Astrocyte (in vitro differentiated cells and primary cell): ENCODE measurements at regions not wholly inside any gene's neighbourhood (a gene's known extent, or its start where the extent isn't known, plus 50 kb on each side); places are given as distances from the start of the nearest gene placed in this dataset.

Source experiments
- DNase-seq: peaks from one replicate; pipeline ENCODE4 v3.0.0-alpha.2; 2010; ENCODE audit warnings: low read depth
- FAIRE-seq: peaks from 2 replicates; lab custom pipeline; 2011; peaks lifted over from hg19 to GRCh38; lab: Jason Lieb, UNC
- H2AFZ ChIP-seq: 2 replicates; pipeline ENCODE4 v1.6.0; 2012; ENCODE audit warnings: low read depth, low read length, inconsistent platforms
- H3K27ac ChIP-seq: 2 replicates; pipeline ENCODE4 v1.5.1; 2011; ENCODE audit warnings: low read depth, low read length, inconsistent platforms
- H3K27me3 ChIP-seq: 2 replicates; pipeline ENCODE4 v1.6.0; 2011; ENCODE audit warnings: low read length, inconsistent platforms; ENCODE audit not compliant: insufficient read depth
- H3K36me3 ChIP-seq: 2 replicates; pipeline ENCODE4 v1.5.1; 2011; ENCODE audit warnings: low read length, inconsistent platforms; ENCODE audit not compliant: insufficient read depth
- H3K4me1 ChIP-seq: 2 replicates; pipeline ENCODE4 v1.5.1; 2011; ENCODE audit warnings: low read length, inconsistent platforms; ENCODE audit not compliant: insufficient read depth
- H3K4me2 ChIP-seq: 2 replicates; pipeline ENCODE4 v1.6.0; 2012; ENCODE audit warnings: low read length, inconsistent platforms
- H3K4me3 ChIP-seq: 2 replicates; pipeline ENCODE4 v1.5.1; 2011; ENCODE audit warnings: low read depth, mild to moderate bottlenecking, low read length, inconsistent platforms; ENCODE audit not compliant: insufficient read depth
- H3K79me2 ChIP-seq: 2 replicates; pipeline ENCODE4 v1.6.0; 2012; ENCODE audit warnings: mild to moderate bottlenecking, low read length, inconsistent platforms; ENCODE audit not compliant: insufficient read depth
- H3K9ac ChIP-seq: 2 replicates; pipeline ENCODE4 v1.6.0; 2012; ENCODE audit warnings: mild to moderate bottlenecking, low read length, inconsistent platforms
- H3K9me3 ChIP-seq: 2 replicates; pipeline ENCODE4 v1.5.1; 2012; ENCODE audit warnings: low read depth, mild to moderate bottlenecking, low read length, inconsistent platforms; ENCODE audit not compliant: insufficient read depth
- H4K20me1 ChIP-seq: 2 replicates; pipeline ENCODE4 v1.6.0; 2012; ENCODE audit warnings: low read length, inconsistent platforms; ENCODE audit not compliant: insufficient read depth
- H3K27ac Mint-ChIP-seq: one replicate; pipeline ENCODE4 v1.8.0; 2021; ENCODE audit warnings: mild to moderate bottlenecking, mixed read lengths; ENCODE audit not compliant: unreplicated experiment
- H3K27me3 Mint-ChIP-seq: one replicate; pipeline ENCODE4 v1.8.0; 2021; ENCODE audit warnings: low read depth, mixed read lengths; ENCODE audit not compliant: unreplicated experiment
- H3K36me3 Mint-ChIP-seq: one replicate; pipeline ENCODE4 v1.8.0; 2021; ENCODE audit warnings: low read depth, mixed read lengths; ENCODE audit not compliant: unreplicated experiment
- H3K4me1 Mint-ChIP-seq: one replicate; pipeline ENCODE4 v1.8.0; 2021; ENCODE audit warnings: low read depth, mixed read lengths; ENCODE audit not compliant: unreplicated experiment
- H3K4me3 Mint-ChIP-seq: one replicate; pipeline ENCODE4 v1.8.0; 2021; ENCODE audit warnings: mild to moderate bottlenecking, moderate library complexity, mixed read lengths; ENCODE audit not compliant: unreplicated experiment
- H3K9me3 Mint-ChIP-seq: one replicate; pipeline ENCODE4 v1.8.0; 2021; ENCODE audit warnings: mild to moderate bottlenecking, mixed read lengths; ENCODE audit not compliant: unreplicated experiment
- EZH2 ChIP-seq: IDR thresholded peaks from 2 replicates; pipeline ENCODE4 v1.6.1; 2012; ENCODE audit warnings: mild to moderate bottlenecking, low read length, inconsistent platforms; ENCODE audit not compliant: insufficient read depth
- TF ChIP-seq, protein P1 (sequence below): IDR thresholded peaks from 2 replicates; pipeline ENCODE4 v1.5.1; 2011; ENCODE audit warnings: low read depth, mild to moderate bottlenecking, inconsistent platforms, low read length, moderate library complexity; ENCODE audit not compliant: insufficient read depth

DNA sequence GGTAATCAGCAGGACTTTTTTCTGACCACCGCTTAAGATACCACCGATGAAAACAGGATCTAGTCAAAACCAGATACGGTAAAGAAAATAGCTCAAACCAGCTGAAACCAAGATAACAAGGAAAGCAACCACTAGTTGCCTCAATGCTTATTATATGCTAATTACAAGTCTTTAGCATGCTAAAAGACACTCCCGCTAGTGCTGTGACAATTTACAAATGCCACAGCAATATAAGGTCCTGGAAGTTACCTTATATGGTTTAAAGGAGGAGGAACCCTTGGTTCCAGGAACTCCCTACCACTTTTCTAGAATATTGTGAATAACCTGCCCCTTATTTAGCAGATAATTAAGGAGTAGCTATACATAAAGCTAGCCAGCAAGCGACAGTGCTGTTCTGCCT lies 976.4 kb upstream of the SEL1L start:
- FAIRE-seq (no peak), DNase-seq (no peak)
- H3K36me3 ChIP-seq = no peaks in the 10 kb centered on the region
- H3K36me3 Mint-ChIP-seq = no peaks in the 10 kb centered on the region
- no peak overlapping the region for H2AFZ ChIP-seq
- no peaks in the 10 kb centered on the region for H4K20me1 ChIP-seq
- TF ChIP-seq, protein P1, sequence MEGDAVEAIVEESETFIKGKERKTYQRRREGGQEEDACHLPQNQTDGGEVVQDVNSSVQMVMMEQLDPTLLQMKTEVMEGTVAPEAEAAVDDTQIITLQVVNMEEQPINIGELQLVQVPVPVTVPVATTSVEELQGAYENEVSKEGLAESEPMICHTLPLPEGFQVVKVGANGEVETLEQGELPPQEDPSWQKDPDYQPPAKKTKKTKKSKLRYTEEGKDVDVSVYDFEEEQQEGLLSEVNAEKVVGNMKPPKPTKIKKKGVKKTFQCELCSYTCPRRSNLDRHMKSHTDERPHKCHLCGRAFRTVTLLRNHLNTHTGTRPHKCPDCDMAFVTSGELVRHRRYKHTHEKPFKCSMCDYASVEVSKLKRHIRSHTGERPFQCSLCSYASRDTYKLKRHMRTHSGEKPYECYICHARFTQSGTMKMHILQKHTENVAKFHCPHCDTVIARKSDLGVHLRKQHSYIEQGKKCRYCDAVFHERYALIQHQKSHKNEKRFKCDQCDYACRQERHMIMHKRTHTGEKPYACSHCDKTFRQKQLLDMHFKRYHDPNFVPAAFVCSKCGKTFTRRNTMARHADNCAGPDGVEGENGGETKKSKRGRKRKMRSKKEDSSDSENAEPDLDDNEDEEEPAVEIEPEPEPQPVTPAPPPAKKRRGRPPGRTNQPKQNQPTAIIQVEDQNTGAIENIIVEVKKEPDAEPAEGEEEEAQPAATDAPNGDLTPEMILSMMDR = no peak
- no peak for TF ChIP-seq EZH2
- H3K4me3 Mint-ChIP-seq = no peak overlapping the region
- H3K9me3 Mint-ChIP-seq = no peaks in the 10 kb centered on the region
- no peaks in the 10 kb centered on the region for H3K4me1 ChIP-seq
- no peaks in the 10 kb centered on the region for H3K9me3 ChIP-seq
- H3K27ac Mint-ChIP-seq = no peak overlapping the region
- no peaks in the 10 kb centered on the region for H3K79me2 ChIP-seq
- no peaks in the 10 kb centered on the region for H3K27me3 Mint-ChIP-seq
- H3K27me3 ChIP-seq = no peaks in the 10 kb centered on the region
- no peak overlapping the region for H3K4me3 ChIP-seq
- H3K9ac ChIP-seq = no peak overlapping the region
- H3K27ac ChIP-seq = no peak overlapping the region
- no peak overlapping the region for H3K4me2 ChIP-seq
- no peaks in the 10 kb centered on the region for H3K4me1 Mint-ChIP-seq

DNA sequence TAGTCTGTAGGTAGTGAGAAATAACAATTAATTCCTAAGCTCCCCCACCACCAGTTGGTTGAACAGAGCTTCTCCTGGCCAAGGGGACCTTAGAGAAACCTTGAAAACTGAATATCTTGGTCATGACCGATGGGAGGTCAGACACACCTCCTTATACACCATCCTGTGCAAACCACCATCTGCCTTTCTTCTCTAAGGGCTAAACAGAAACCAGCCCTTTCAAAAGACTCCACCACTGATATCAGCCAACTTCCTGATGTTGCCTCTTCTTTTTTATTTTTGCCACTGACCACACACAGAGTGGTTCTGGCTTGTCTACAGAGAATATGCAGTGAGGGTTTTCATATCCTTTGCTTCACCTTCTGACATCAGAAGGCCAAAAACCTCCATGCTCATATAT lies 977.7 kb upstream of the SEL1L start:
- H3K27me3 ChIP-seq = no peaks in the 10 kb centered on the region
- no peaks in the 10 kb centered on the region for H3K36me3 ChIP-seq
- Mint-ChIP-seq H3K9me3 (no peaks in the 10 kb centered on the region), H3K36me3 (no peaks in the 10 kb centered on the region), H3K4me1 (no peaks in the 10 kb centered on the region), H3K27me3 (no peaks in the 10 kb centered on the region), H3K4me3 (no peak overlapping the region), H3K27ac (no peak overlapping the region)
- DNase-seq = no peak
- H3K27ac ChIP-seq = no peak overlapping the region
- no peak overlapping the region for H3K4me3 ChIP-seq
- no peaks in the 10 kb centered on the region for H3K9me3 ChIP-seq
- H3K4me1 ChIP-seq = no peaks in the 10 kb centered on the region
- no peaks in the 10 kb centered on the region for H4K20me1 ChIP-seq
- H3K79me2 ChIP-seq = no peaks in the 10 kb centered on the region
- no peak overlapping the region for H2AFZ ChIP-seq
- no peak for FAIRE-seq
- H3K9ac ChIP-seq = no peak overlapping the region
- TF ChIP-seq, protein P1 = no peak
- TF ChIP-seq EZH2 = no peak
- no peak overlapping the region for H3K4me2 ChIP-seq

DNA sequence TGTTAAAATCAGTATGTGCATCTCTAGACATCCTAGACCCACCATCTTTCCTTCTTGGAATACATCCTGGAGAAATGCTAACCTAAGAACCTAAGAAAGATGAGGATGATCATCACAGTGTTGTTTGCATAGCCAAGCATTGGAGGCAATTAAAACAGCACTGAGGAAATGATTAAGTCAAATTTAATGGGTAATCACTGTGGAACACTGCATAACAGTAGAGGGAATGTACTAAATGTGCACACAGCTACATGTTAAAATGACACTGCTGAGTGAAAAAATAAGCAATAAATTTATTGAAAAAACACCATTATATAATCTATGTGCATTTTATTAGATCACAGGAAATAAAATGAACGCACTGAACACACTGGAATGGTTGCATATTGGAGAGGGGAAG lies 987.1 kb upstream of the SEL1L start:
- TF ChIP-seq, protein P1 = no peak
- no peak for TF ChIP-seq EZH2
- Mint-ChIP-seq H3K27ac (no peak overlapping the region), H3K4me3 (no peak overlapping the region), H3K4me1 (no peaks in the 10 kb centered on the region), H3K36me3 (no peaks in the 10 kb centered on the region), H3K9me3 (peaks cover 6% of the 10 kb centered on the region), H3K27me3 (no peaks in the 10 kb centered on the region)
- H3K79me2 ChIP-seq = no peaks in the 10 kb centered on the region
- FAIRE-seq = no peak
- no peaks in the 10 kb centered on the region for H4K20me1 ChIP-seq
- H3K9me3 ChIP-seq = no peaks in the 10 kb centered on the region
- H3K36me3 ChIP-seq = no peaks in the 10 kb centered on the region
- no peak overlapping the region for H2AFZ ChIP-seq
- no peak overlapping the region for H3K4me2 ChIP-seq
- H3K27me3 ChIP-seq = no peaks in the 10 kb centered on the region
- no peaks in the 10 kb centered on the region for H3K4me1 ChIP-seq
- H3K27ac ChIP-seq = no peak overlapping the region
- no peak overlapping the region for H3K4me3 ChIP-seq
- H3K9ac ChIP-seq = no peak overlapping the region
- no peak for DNase-seq
